ENCODE measurements at regions not wholly inside any gene's neighbourhood (a gene's known extent, or its start where the extent isn't known, plus 50 kb on each side); places are given as distances from the start of the nearest gene placed in this dataset.

DNA sequence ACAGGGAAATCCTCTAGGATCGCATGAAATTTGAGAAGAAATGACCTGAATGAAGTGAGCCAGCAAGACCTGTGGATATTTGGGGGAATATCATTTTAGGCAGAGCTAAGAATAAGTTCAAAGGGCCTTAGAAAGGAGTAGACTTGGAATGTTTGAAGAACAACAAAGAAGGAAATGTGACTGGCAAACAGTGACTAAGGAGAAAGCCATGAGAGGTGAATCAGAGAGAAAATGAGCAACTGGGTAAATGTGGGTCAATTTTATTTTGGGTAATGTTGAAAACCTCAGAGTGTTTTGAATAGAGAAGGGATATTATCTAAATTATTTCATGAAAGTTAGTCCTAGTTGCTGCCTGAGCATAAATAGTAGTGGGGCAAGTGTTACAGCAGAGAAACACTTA is 672.8 kb downstream of the LMO4 start:
- TF ChIP-seq, protein P1, sequence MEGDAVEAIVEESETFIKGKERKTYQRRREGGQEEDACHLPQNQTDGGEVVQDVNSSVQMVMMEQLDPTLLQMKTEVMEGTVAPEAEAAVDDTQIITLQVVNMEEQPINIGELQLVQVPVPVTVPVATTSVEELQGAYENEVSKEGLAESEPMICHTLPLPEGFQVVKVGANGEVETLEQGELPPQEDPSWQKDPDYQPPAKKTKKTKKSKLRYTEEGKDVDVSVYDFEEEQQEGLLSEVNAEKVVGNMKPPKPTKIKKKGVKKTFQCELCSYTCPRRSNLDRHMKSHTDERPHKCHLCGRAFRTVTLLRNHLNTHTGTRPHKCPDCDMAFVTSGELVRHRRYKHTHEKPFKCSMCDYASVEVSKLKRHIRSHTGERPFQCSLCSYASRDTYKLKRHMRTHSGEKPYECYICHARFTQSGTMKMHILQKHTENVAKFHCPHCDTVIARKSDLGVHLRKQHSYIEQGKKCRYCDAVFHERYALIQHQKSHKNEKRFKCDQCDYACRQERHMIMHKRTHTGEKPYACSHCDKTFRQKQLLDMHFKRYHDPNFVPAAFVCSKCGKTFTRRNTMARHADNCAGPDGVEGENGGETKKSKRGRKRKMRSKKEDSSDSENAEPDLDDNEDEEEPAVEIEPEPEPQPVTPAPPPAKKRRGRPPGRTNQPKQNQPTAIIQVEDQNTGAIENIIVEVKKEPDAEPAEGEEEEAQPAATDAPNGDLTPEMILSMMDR (conservative IDR thresholded peaks at IDR 0.05 in 1 of 2, IDR thresholded peaks at IDR 0.05 in 1 of 2; ENCODE audit: low read depth in 1 of 2, low read length in 2 of 2): no peak
- no peak for TF ChIP-seq EZH2 (IDR thresholded peaks at IDR 0.05; ENCODE audit: low read length, missing control alignments)

Measured in fibroblast of lung (primary cell).